Suprapubic skin (tissue), 4 donors: ENCODE measurements at regions not wholly inside any gene's neighbourhood (a gene's known extent, or its start where the extent isn't known, plus 50 kb on each side); places are given as distances from the start of the nearest gene placed in this dataset.

Experiments
- DNase-seq, 2 donors: peaks; one replicate each; pipeline ENCODE4 v3.0.0-alpha.2; 2019; ENCODE audit warnings: low spot score in 2 of 2
- H3K27ac ChIP-seq: fragments of 200-600 bp; sonication (generic); one replicate; pipeline ENCODE4 v1.5.1; 2019
- H3K27me3 ChIP-seq: fragments of 200-600 bp; sonication (generic); one replicate; pipeline ENCODE4 v1.5.1; 2019
- H3K36me3 ChIP-seq: fragments of 200-600 bp; sonication (generic); one replicate; pipeline ENCODE4 v1.5.1; 2019
- H3K4me1 ChIP-seq: fragments of 200-600 bp; sonication (generic); one replicate; pipeline ENCODE4 v1.5.1; 2019
- H3K4me3 ChIP-seq: fragments of 200-600 bp; sonication (generic); one replicate; pipeline ENCODE4 v1.5.1; 2019; ENCODE audit warnings: mild to moderate bottlenecking
- H3K9me3 ChIP-seq: fragments of 200-600 bp; sonication (generic); one replicate; pipeline ENCODE4 v1.5.1; 2019
- CTCF ChIP-seq, 2 donors: fragments of 200-600 bp in 1 of 2; fragments of 450-650 bp in 1 of 2; sonication (generic) in 1 of 2; IDR thresholded peaks; one replicate each; pipeline ENCODE4 v1.5.1; 2016 to 2019; ENCODE audit warnings: antibody characterized with exemption in 2 of 2, mild to moderate bottlenecking in 1 of 2, moderate library complexity in 1 of 2
- EP300 ChIP-seq: sonication (generic); formaldehyde crosslinking; IDR thresholded peaks from one replicate; pipeline ENCODE4 v1.6.1; 2017; ENCODE audit warnings: antibody characterized with exemption
- POLR2A ChIP-seq, 2 donors: fragments of 450-650 bp; IDR thresholded peaks; one replicate each; pipeline ENCODE4 v1.6.1; 2017; ENCODE audit warnings: antibody characterized with exemption in 2 of 2, mild to moderate bottlenecking in 2 of 2, moderate library complexity in 2 of 2
- POLR2AphosphoS5 ChIP-seq, 3 donors: sonication (generic); formaldehyde crosslinking; IDR thresholded peaks; one replicate each; pipeline ENCODE4 v1.6.1; 2017; ENCODE audit warnings: antibody characterized with exemption in 3 of 3
- WGBS: methylation state at CpG from one replicate; pipeline ENCODE4 v1.1.5; 2018; 5-methylcytosine and 5-hydroxymethylcytosine counted together

GRCh38 chr3:109963831-109964230, 626.5 kb upstream of the DPPA4 start:
- Histone ChIP-seq H3K27ac (no peak overlapping the region), H3K36me3 (no peaks in the 10 kb centered on the region), H3K9me3 (no peaks in the 10 kb centered on the region), H3K4me3 (no peak overlapping the region), H3K27me3 (no peaks in the 10 kb centered on the region), H3K4me1 (no peaks in the 10 kb centered on the region)
- WGBS = 76% methylated on average over 4 of the region's 4 CpGs
- TF ChIP-seq CTCF (IDR thresholded peaks at IDR 0.05) = no peak
- no peak for TF ChIP-seq POLR2AphosphoS5 (IDR thresholded peaks at IDR 0.05)
- no peak for TF ChIP-seq EP300
- no peak for TF ChIP-seq POLR2A (IDR thresholded peaks at IDR 0.05)
- DNase-seq = no peak

GRCh38 chr3:109973733-109974132, 636.4 kb upstream of the DPPA4 start:
- no peak overlapping the region for H3K27ac ChIP-seq
- 38% methylated on average over 4 of the region's 4 CpGs for WGBS
- TF ChIP-seq POLR2A (IDR thresholded peaks at IDR 0.05) (no peak), POLR2AphosphoS5 (IDR thresholded peaks at IDR 0.05) (no peak), EP300 (no peak), CTCF (IDR thresholded peaks at IDR 0.05) (no peak)
- no peak for DNase-seq
- H3K4me3 ChIP-seq = no peak overlapping the region
- no peaks in the 10 kb centered on the region for H3K36me3 ChIP-seq
- no peaks in the 10 kb centered on the region for H3K27me3 ChIP-seq
- H3K9me3 ChIP-seq = no peaks in the 10 kb centered on the region
- H3K4me1 ChIP-seq = no peaks in the 10 kb centered on the region

GRCh38 chr3:109977897-109978296, 640.6 kb upstream of the DPPA4 start:
- Histone ChIP-seq H3K4me1 (no peaks in the 10 kb centered on the region), H3K4me3 (no peak overlapping the region), H3K36me3 (no peaks in the 10 kb centered on the region), H3K9me3 (no peaks in the 10 kb centered on the region), H3K27me3 (no peaks in the 10 kb centered on the region), H3K27ac (no peak overlapping the region)
- TF ChIP-seq EP300 (no peak), POLR2A (IDR thresholded peaks at IDR 0.05) (no peak), POLR2AphosphoS5 (IDR thresholded peaks at IDR 0.05) (no peak), CTCF (IDR thresholded peaks at IDR 0.05) (no peak)
- 58% methylated on average over 4 of the region's 4 CpGs for WGBS
- DNase-seq = no peak

GRCh38 chr3:109982201-109982600, 644.9 kb upstream of the DPPA4 start:
- Histone ChIP-seq H3K9me3 (no peaks in the 10 kb centered on the region), H3K27ac (no peak overlapping the region), H3K4me3 (no peak overlapping the region), H3K36me3 (no peaks in the 10 kb centered on the region), H3K27me3 (no peaks in the 10 kb centered on the region), H3K4me1 (no peaks in the 10 kb centered on the region)
- TF ChIP-seq CTCF (IDR thresholded peaks at IDR 0.05) = no peak
- no peak for TF ChIP-seq POLR2AphosphoS5 (IDR thresholded peaks at IDR 0.05)
- no peak for TF ChIP-seq POLR2A (IDR thresholded peaks at IDR 0.05)
- no peak for DNase-seq
- WGBS = 93% methylated on average over 1 of the region's 1 CpG

- no peaks in the 10 kb centered on the region for H3K9me3 ChIP-seq
- TF ChIP-seq CTCF (IDR thresholded peaks at IDR 0.05) = no peak
- no peak for TF ChIP-seq POLR2A (IDR thresholded peaks at IDR 0.05)
- no peak for TF ChIP-seq POLR2AphosphoS5 (IDR thresholded peaks at IDR 0.05)
- TF ChIP-seq EP300 = no peak
These were observed 647.6 kb upstream of the DPPA4 start for GRCh38 chr3:109984976-109985375.

More at GRCh38 chr3:109984976-109985375, 647.6 kb upstream of the DPPA4 start:
- Histone ChIP-seq H3K27me3 (no peaks in the 10 kb centered on the region), H3K36me3 (no peaks in the 10 kb centered on the region), H3K4me3 (no peak overlapping the region), H3K4me1 (no peaks in the 10 kb centered on the region), H3K27ac (no peak overlapping the region)
- no peak for DNase-seq
